RPMI7951 (cell line): ENCODE measurements at regions not wholly inside any gene's neighbourhood (a gene's known extent, or its start where the extent isn't known, plus 50 kb on each side); places are given as distances from the start of the nearest gene placed in this dataset.

Experiments used
- DNase-seq: peaks from one replicate; pipeline ENCODE4 v3.0.0-alpha.2; 2012; ENCODE audit warnings: low read depth

DNA sequence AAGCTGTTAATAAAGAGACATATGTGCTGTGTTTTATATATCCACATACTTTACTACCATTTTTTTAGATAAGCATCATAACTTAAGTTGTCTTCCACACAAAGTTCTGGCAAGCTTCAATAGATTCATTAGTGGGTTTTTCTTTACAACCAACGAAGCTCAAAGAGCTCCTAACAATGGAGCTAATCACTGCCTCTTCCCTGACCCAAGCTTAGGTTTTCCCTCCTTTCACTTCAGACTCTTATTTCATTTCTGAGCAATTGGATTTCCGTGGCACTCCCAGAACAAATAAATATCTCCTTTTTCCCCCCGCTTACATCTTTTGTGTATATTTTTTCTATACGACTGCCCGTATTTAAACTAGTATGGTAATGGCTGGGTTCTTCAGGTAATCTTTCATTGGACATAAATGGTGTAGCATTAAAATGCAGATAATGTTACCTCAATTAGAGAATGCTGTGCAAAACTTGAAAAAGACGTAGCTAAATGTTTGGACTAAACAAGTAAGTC is 275.5 kb upstream of the TMEM161B start:
- no peak for DNase-seq

GRCh38 chr5:88542786-88543185 is 274.1 kb upstream of the TMEM161B start:
- no peak for DNase-seq

GRCh38 chr5:88540471-88541115 is 271.9 kb upstream of the TMEM161B start:
- no peak for DNase-seq

DNA sequence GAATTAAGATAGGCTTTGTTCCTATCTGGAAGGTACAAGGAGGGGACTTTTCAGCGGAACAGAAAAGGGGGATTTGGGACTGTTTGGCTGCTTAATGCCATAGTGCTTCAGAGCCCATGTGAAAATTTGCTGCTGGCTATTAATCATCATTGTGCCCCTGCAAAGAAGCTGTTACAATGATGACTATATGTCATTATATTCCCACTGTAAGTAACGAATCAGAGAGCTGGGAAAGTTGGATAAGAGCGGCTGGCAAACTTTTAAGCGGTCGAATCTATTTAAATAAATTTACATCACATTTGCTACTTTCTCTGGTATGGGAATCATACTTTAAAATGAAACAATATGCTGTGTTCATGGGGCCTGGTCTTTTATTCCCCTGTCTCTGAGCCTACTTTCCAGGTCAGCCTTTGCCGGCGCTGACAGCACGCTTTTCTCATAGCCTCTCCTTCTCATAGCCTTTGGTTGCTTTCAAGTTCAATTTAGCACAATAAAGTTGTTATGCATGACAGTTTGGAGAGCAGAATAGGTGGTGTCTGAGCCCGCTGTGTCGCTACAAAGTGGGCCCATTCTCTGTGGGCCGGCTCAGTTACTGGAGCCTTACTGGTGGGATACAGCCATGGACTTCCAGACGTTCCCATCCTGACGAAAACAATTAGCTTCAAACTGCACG is 271.2 kb upstream of the TMEM161B start:
- DNase-seq = no peak

- DNase-seq = no peak
These were observed 270.4 kb upstream of the TMEM161B start for GRCh38 chr5:88539026-88539425.

DNA sequence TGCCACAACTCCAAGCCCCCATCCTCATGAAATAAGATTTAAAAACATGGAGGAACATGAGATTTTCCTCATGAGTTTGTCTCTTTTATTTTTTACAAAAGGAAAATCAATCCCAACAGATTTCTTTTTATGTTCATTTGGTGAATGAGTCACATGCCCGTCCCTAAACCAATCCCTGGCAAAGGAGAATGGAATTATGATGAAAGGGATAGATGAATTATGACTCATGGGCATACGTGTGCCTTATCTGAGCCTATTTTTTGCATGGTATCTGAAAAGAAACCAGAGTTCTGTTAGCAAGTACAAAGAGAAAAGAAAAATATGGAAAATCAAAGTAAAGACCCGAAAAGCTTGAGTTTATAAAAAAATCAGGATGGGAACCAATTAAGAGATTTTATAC is 267.5 kb upstream of the TMEM161B start:
- peak; percentile 15 for DNase-seq

DNA sequence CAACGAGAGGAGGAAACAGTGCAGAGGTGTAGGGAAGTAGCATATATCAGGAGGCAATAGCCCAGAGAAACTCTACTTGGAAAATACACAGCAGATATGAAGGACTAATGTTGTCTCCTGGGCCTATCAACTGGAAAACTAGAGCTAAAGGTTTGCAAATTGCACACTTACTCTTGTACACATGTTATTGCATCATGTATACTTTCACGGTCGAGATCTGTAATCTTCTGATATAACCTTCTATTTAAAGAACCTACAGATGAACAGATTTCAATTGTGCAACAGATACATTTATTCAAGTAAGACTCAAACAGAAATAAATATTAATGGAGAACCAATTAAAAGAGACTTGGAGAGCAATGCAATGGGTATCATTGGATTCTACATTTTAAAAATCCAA is 256.3 kb upstream of the TMEM161B start:
- no peak for DNase-seq

GRCh38 chr5:88519066-88519465 is 250.4 kb upstream of the TMEM161B start:
- no peak for DNase-seq

DNA sequence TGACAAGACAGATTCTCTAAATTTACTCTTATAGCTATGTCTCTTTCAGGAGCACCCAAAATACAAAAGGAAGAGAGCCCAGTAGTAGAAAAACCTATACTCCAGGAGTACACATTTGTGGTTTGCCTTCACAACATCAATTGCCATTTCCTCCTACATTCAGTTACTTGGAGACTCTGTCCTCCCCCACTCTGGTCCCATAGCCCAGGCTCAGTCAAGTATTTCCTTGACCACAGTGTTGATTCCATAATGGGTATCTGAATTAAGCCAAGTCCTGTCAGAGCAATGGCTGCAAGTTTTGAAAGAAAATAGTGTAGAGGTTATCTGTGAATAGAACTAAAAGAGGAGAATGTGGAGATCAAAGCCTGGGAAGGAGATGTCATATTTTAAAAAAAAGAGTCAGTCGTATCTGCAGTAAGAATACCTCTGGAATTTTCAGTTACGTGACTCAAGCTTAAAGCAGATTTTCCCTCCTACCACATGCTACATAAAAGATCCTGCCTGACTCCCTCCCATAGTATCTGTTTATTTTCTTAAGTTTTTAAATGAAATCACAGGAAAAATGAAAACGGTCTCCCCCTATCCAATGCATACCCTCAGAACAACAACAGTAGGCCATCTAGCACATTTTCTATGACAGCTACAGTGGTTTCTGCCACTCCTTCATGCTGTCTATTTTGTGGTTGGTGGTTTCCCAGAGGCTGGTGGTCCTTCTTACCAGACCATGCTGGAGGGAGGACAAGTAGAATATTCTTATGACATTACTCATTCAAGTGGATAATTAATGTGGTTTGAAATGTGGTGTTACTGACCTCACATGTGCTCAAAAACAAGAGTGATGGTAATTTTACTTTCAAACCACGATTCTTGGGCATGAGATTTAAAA is 249.7 kb upstream of the TMEM161B start:
- DNase-seq = peak; percentile 55

DNA sequence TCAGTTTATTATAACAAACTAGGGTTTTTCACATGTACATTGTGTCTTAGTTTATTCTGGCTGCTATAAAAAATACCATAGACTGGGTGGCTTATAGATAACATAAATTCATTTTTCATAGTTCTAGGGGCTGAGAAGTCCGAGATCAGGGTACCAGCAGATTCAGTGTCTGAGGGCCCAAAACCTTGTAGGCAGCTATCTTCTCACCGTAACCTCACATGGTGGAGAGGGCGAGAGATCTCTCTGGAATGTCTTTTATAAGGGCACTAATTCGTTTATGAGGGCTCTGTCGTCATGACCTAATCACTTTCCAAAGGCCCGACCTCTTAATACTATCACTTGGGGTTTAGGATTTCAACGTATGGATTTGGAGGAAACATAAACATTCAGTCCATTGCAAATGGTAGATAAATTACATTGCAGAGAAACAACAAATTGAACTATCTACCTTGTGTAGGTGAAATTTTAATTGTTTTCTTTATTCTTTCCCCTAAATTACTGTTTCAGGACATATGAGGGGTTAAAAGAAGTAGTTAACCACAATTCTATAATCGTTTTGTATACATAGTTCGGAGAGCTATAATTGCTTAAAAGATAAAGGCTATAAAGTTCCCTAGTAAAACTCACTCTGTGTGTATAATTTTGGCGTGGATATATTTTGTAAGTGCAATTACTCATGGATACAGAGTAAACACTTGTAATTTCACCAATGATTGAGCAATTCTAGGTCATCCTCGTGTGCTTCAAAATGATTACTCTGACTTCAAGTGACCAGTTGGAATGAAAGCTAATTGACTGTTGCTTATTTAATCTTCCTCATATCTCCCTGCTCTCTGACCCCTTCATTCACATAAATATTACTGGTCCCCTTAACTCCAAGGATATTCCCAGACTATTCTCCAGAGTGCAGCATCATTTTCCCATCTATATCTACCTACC is 247.5 kb upstream of the TMEM161B start:
- no peak for DNase-seq

DNA sequence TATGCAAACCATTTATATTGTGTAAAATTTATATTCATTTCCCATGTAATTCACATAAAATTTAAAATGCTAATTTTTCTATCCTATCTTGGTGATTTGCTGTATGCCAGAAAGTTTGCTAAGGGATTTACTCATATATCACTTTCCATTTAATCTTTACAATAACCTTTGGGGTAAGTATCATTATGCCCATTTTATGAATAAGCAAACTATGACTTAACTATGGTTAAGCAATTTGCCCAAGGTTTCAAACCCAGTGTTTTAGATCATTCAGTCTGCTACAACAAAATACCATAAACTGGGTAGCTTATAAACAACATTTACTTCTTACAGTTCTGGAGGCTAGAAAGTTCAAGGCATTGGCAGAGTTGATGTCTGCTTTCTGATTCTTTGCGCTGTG is 246.4 kb upstream of the TMEM161B start:
- DNase-seq = no peak

DNA sequence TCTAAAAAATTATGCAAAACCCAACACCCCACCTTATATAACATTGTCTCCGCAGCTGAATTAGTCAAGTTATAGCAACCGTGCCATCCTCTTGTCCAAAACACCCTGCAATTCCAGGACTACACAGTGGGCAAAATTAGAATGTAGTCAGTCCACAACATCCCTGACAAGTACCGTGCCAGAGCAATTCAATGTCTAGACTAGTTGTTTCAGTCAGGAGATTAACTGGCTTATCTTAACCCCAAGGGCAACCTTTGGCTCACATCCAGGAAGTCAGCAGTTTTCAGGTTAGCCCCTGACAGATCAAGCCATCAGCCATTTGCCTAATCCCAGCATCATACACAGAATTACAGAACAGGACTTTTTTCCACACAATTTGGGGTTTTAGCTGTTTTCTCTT is 240.8 kb upstream of the TMEM161B start:
- no peak for DNase-seq

DNA sequence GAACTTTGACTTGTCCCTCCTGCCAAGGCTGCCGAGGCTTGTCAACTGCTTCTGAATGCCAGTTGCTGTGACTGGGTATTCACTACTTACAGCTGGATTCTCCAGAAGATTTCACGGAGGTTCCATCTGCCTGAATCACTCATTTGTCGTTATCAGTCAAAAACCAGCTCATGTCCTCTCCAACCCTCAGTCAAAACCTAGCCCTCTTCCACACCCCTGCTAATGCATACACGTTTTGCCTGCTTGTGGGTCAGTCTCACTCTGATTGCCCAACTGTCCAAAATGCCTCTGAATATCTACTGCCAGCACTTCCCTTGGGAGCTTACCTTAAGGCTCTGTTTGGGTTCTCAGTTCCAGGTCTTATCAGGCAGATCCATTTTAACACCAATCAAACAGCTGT is 238.6 kb upstream of the TMEM161B start:
- DNase-seq = no peak

DNA sequence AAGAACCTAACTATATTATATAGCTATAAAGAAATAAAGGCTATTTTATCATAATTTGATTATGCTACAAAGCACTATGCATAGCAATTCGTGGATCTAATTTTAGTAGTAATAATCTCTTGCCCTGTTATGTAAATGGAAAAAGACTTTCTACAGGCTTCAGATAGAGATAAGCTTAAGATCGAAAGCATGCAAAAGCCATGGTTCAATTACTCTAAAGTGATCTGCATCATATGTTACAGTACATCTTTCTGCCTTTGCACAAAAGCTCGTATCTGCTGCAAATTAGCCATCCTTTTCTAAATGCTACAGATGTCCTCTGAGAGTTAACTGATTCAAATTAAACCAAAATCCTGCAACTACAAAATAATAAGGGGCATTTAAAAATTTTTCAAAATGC is 234.8 kb upstream of the TMEM161B start:
- DNase-seq = no peak

GRCh38 chr5:88503041-88503345 is 234.3 kb upstream of the TMEM161B start:
- peak; percentile 19 for DNase-seq

GRCh38 chr5:88502179-88503040 is 233.8 kb upstream of the TMEM161B start:
- peak; percentile 43 for DNase-seq

- no peak for DNase-seq
These were observed 227.2 kb upstream of the TMEM161B start for GRCh38 chr5:88495810-88496209.

DNA sequence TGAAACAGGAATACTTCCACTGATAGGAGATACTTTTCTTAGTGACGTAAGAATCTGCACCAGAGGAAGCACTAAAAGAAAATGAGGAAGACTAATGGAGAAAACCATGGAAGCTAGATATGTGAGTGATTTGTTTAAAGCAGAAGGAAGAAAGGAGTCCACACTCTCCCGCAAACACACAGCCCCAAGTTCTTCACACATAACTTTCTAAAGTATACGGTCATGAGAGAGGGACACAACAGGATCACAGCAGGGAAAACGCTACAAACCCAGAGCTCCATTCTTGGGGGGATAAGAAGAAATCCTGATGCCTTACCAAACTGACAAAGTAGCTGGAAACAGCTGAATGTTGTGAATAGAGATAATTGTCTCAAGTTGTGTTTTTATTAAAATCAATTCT is 222.2 kb upstream of the TMEM161B start:
- no peak for DNase-seq

DNA sequence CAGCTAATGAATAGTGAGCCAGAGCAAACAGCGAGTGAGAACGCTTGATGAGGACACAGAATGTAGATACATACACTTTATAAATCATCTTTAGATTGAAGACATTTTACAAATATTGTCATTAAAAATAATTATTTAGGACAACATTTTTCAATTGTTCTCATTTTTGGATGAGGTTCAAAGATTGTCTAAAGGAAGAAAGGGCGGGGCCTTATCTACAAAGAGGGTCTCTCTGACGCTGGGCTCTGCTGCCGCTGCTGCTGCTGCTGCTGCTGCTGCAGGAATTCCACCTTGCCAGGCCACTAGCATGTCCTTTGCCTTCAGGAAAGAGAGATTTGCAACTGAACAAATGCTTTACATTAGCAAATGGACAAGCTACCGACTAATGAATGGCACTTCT is 220.7 kb upstream of the TMEM161B start:
- DNase-seq = no peak

- no peak for DNase-seq
These were observed 219.9 kb upstream of the TMEM161B start for GRCh38 chr5:88488561-88488960.

GRCh38 chr5:88488130-88488529 is 219.5 kb upstream of the TMEM161B start:
- DNase-seq = no peak
